IMR-90 (cell line): ENCODE measurements at regions not wholly inside any gene's neighbourhood (a gene's known extent, or its start where the extent isn't known, plus 50 kb on each side); places are given as distances from the start of the nearest gene placed in this dataset.

ENCODE experiments used
- ATAC-seq: fragments of 200-7000 bp; cut with Tn5 transposase; 2 replicates; pipeline ENCODE4 v1.9.1; 2020; ENCODE audit warnings: low read depth, mild to moderate bottlenecking, moderate library complexity
- BruUV-seq: library from RNA; stranded (reverse); fragments of 400-500 nt; replicated peaks from 2 replicates; lab custom pipeline; 2021; lab: Mats Ljungman, UMichigan
- CTCF ChIA-PET: fragments of 300-600 bp; formaldehyde crosslinking; extraction: SDS; loops from one replicate; lab custom pipeline; 2021; ENCODE audit warnings: antibody characterized with exemption; lab: Yijun Ruan, JAX
- POLR2A ChIA-PET: fragments of 300-600 bp; sonication (Branson Sonifier 250); formaldehyde crosslinking; loops from one replicate; lab custom pipeline; 2022; ENCODE audit warnings: antibody characterized with exemption; ENCODE audit not compliant: unreplicated experiment; lab: Charles Lee
- DNase-seq: peaks from one replicate; pipeline ENCODE4 v3.0.0; 2013
- H2AFZ ChIP-seq: replicated peaks from 2 replicates; pipeline ENCODE3; 2013; ENCODE audit warnings: low read length, mild to moderate bottlenecking; ENCODE audit not compliant: poor library complexity
- H2AK5ac ChIP-seq: 2 replicates; pipeline ENCODE4 v1.6.1; 2013; ENCODE audit warnings: low read depth, low read length, inconsistent platforms
- H2AK9ac ChIP-seq: replicated peaks from 2 replicates; pipeline ENCODE3; 2013; ENCODE audit warnings: mild to moderate bottlenecking, low read depth, low read length, moderate library complexity; ENCODE audit not compliant: poor library complexity
- H2BK120ac ChIP-seq: 2 replicates; pipeline ENCODE4 v1.6.1; 2013; ENCODE audit warnings: low read depth, low read length, inconsistent platforms
- H2BK15ac ChIP-seq: 3 replicates; pipeline ENCODE4 v1.6.1; 2013; ENCODE audit warnings: low read depth, low read length, inconsistent platforms
- H2BK20ac ChIP-seq: 2 replicates; pipeline ENCODE4 v1.6.1; 2013; ENCODE audit warnings: low read depth, mild to moderate bottlenecking, inconsistent platforms, low read length, moderate library complexity
- H2BK5ac ChIP-seq: 2 replicates; pipeline ENCODE4 v1.6.1; 2013; ENCODE audit warnings: mild to moderate bottlenecking, low read depth, low read length, inconsistent platforms; ENCODE audit not compliant: poor library complexity, severe bottlenecking
- H3K14ac ChIP-seq: replicated peaks from 2 replicates; pipeline ENCODE4 v1.6.1; 2013; ENCODE audit warnings: low read depth, low read length, inconsistent platforms
- H3K18ac ChIP-seq: 2 replicates; pipeline ENCODE4 v1.6.1; 2013; ENCODE audit warnings: low read depth, low read length, control low read depth
- H3K23ac ChIP-seq: 2 replicates; pipeline ENCODE4 v1.6.1; 2013; ENCODE audit warnings: low read depth, low read length, inconsistent platforms
- H3K27ac ChIP-seq: 2 replicates; pipeline ENCODE4 v1.5.1; 2013; ENCODE audit warnings: mild to moderate bottlenecking, control low read depth, low read length; ENCODE audit not compliant: insufficient read depth
- H3K27me3 ChIP-seq: 2 replicates; pipeline ENCODE4 v1.6.1; 2013; ENCODE audit warnings: low read length; ENCODE audit not compliant: control insufficient read depth, insufficient read depth
- H3K36me3 ChIP-seq: 2 replicates; pipeline ENCODE4 v1.6.1; 2013; ENCODE audit warnings: low read length, mixed read lengths; ENCODE audit not compliant: control insufficient read depth, insufficient read depth
- H3K4ac ChIP-seq: 2 replicates; pipeline ENCODE4 v1.6.1; 2013; ENCODE audit warnings: low read depth, low read length, inconsistent platforms
- H3K4me1 ChIP-seq: 2 replicates; pipeline ENCODE4 v1.6.1; 2013; ENCODE audit warnings: low read length, mixed read lengths; ENCODE audit not compliant: control insufficient read depth, insufficient read depth
- H3K4me2 ChIP-seq: 2 replicates; pipeline ENCODE4 v1.6.1; 2013; ENCODE audit warnings: low read depth, mild to moderate bottlenecking, control low read depth, low read length, moderate library complexity
- H3K4me3 ChIP-seq: 2 replicates; pipeline ENCODE4 v1.5.1; 2013; ENCODE audit warnings: low read depth, mild to moderate bottlenecking, control low read depth, low read length, moderate library complexity; ENCODE audit not compliant: insufficient read depth
- H3K56ac ChIP-seq: 2 replicates; pipeline ENCODE4 v1.6.1; 2013; ENCODE audit warnings: low read length, inconsistent platforms; ENCODE audit not compliant: insufficient read depth; ENCODE audit errors: extremely low read depth
- H3K79me1 ChIP-seq, 2 experiments: 2 replicates each; pipeline ENCODE4 v1.6.1; 2013; ENCODE audit warnings: low read length in 2 of 2, inconsistent platforms in 1 of 2, low read depth in 1 of 2
- H3K9ac ChIP-seq: 2 replicates; pipeline ENCODE4 v1.6.1; 2013; ENCODE audit warnings: low read depth, low read length, control low read depth
- H3K9me1 ChIP-seq: 2 replicates; pipeline ENCODE4 v1.6.1; 2013; ENCODE audit warnings: low read length, inconsistent platforms; ENCODE audit not compliant: insufficient read depth
- H3K9me3 ChIP-seq: 2 replicates; pipeline ENCODE4 v1.6.1; 2013; ENCODE audit warnings: low read length; ENCODE audit not compliant: control insufficient read depth, insufficient read depth
- H4K20me1 ChIP-seq: 2 replicates; pipeline ENCODE4 v1.6.1; 2013; ENCODE audit warnings: low read length, inconsistent platforms; ENCODE audit not compliant: insufficient read depth
- H4K5ac ChIP-seq: 2 replicates; pipeline ENCODE4 v1.6.1; 2013; ENCODE audit warnings: mild to moderate bottlenecking, low read depth, low read length, control low read depth
- H4K8ac ChIP-seq, 2 experiments: 2 replicates each; pipeline ENCODE4 v1.6.1; 2013; ENCODE audit warnings: low read depth in 2 of 2, low read length in 2 of 2, control low read depth in 1 of 2, inconsistent platforms in 1 of 2
- H4K91ac ChIP-seq: 2 replicates; pipeline ENCODE4 v1.6.1; 2013; ENCODE audit warnings: low read depth, low read length, inconsistent platforms; ENCODE audit not compliant: insufficient read depth
- BHLHE40 ChIP-seq: fragments of 150-350 bp; IDR thresholded peaks from 2 replicates; pipeline ENCODE4 v1.6.1; 2016; ENCODE audit warnings: mild to moderate bottlenecking, low read depth, low read length
- CEBPB ChIP-seq: IDR thresholded peaks from 2 replicates; pipeline ENCODE4 v1.6.1; 2012; ENCODE audit warnings: low read depth, low read length, improper control_type of control experiment
- CHD1 ChIP-seq: IDR thresholded peaks from 2 replicates; pipeline ENCODE4 v1.6.1; 2012; ENCODE audit warnings: low read depth, low read length, improper control_type of control experiment
- FOS ChIP-seq: fragments of 150-350 bp; IDR thresholded peaks from 2 replicates; pipeline ENCODE4 v1.6.1; 2016; ENCODE audit warnings: low read depth, low read length
- MAFK ChIP-seq: IDR thresholded peaks from 2 replicates; pipeline ENCODE4 v1.6.1; 2012; ENCODE audit warnings: low read depth, low read length, improper control_type of control experiment
- MXI1 ChIP-seq: IDR thresholded peaks from 2 replicates; pipeline ENCODE4 v1.6.1; 2012; ENCODE audit warnings: low read depth, mild to moderate bottlenecking, low read length, moderate library complexity, borderline replicate concordance
- NFE2L2 ChIP-seq: fragments of 150-350 bp; IDR thresholded peaks from 2 replicates; pipeline ENCODE4 v1.6.1; 2016; ENCODE audit warnings: low read depth, mild to moderate bottlenecking, low read length
- POLR2A ChIP-seq: IDR thresholded peaks from 2 replicates; pipeline ENCODE4 v1.6.1; 2012; ENCODE audit warnings: mild to moderate bottlenecking, low read depth, low read length
- RAD21 ChIP-seq: IDR thresholded peaks from 2 replicates; pipeline ENCODE4 v1.6.1; 2012; ENCODE audit warnings: low read length, improper control_type of control experiment
- RCOR1 ChIP-seq: IDR thresholded peaks from 2 replicates; pipeline ENCODE4 v1.6.1; 2012; ENCODE audit warnings: mild to moderate bottlenecking, low read length, improper control_type of control experiment; ENCODE audit not compliant: insufficient replicate concordance
- RFX5 ChIP-seq: IDR thresholded peaks from 2 replicates; pipeline ENCODE4 v1.8.0; 2012; ENCODE audit warnings: low read depth, mild to moderate bottlenecking, low read length, moderate library complexity
- SMC3 ChIP-seq: fragments of 150-350 bp; IDR thresholded peaks from 2 replicates; pipeline ENCODE4 v1.6.1; 2016; ENCODE audit warnings: low read depth, mild to moderate bottlenecking, antibody characterized with exemption, low read length, moderate library complexity
- dilution Hi-C: fragments of 300-500 bp; cut with HindIII; formaldehyde crosslinking; loops from one replicate; pipeline ENCODE4 v1.14.3; 2018; ENCODE audit warnings: low sequenced_read_pairs; ENCODE audit not compliant: unreplicated experiment
- in situ Hi-C: fragments of 300-500 bp; cut with MboI; formaldehyde crosslinking; loops from 3 replicates; pipeline ENCODE4 v1.14.3; 2019; ENCODE audit warnings: low sequenced_read_pairs, inconsistent platforms, mixed read lengths
- intact Hi-C: fragments of 100-400 bp; cut with micrococcal nuclease; formaldehyde crosslinking; loops from 2 replicates; pipeline ENCODE4 v1.10.0; 2022
- TF ChIP-seq, protein P1 (sequence below): fragments of 150-350 bp; IDR thresholded peaks from 2 replicates; pipeline ENCODE4 v1.6.1; 2017; ENCODE audit warnings: mild to moderate bottlenecking, antibody characterized with exemption, low read length, low read depth
- TF ChIP-seq, protein P2 (sequence below): fragments of 150-350 bp; IDR thresholded peaks from 2 replicates; pipeline ENCODE4 v1.6.1; 2016; ENCODE audit warnings: low read depth, mild to moderate bottlenecking, low read length, moderate library complexity, borderline replicate concordance
- TF ChIP-seq, protein P3 (sequence below): conservative IDR thresholded peaks from 2 replicates; pipeline ENCODE4 v1.5.1; 2012; ENCODE audit warnings: mild to moderate bottlenecking, low read depth, low read length, improper control_type of control experiment

GRCh38 chr5:2863133-2863532 lies 111.7 kb upstream of the IRX2 start:
- no peak overlapping the region for H3K23ac ChIP-seq
- H2AFZ ChIP-seq: no peak overlapping the region
- no peak overlapping the region for H2AK9ac ChIP-seq
- H3K18ac ChIP-seq: no peak overlapping the region
- no peak overlapping the region for H3K4ac ChIP-seq
- no peaks in the 10 kb centered on the region for H3K79me1 ChIP-seq
- POLR2A ChIA-PET: no interaction called here
- H2BK120ac ChIP-seq: no peak overlapping the region
- no peaks in the 10 kb centered on the region for H3K9me1 ChIP-seq
- in situ Hi-C loops (no loop called here), intact Hi-C loops (no loop called here), dilution Hi-C loops (no loop called here)
- peaks cover 38% of the 10 kb centered on the region for H3K9me3 ChIP-seq
- H3K4me1 ChIP-seq: no peaks in the 10 kb centered on the region
- BruUV-seq: no TSS peak
- no peak overlapping the region for H2BK20ac ChIP-seq
- H4K20me1 ChIP-seq: no peaks in the 10 kb centered on the region
- no peak for DNase-seq
- ATAC-seq: no peak
- no peak overlapping the region for H4K8ac ChIP-seq
- H3K27me3 ChIP-seq: no peaks in the 10 kb centered on the region
- no peak overlapping the region for H3K14ac ChIP-seq
- TF ChIP-seq RAD21: no peak
- no peak for TF ChIP-seq CEBPB
- TF ChIP-seq, protein P1, sequence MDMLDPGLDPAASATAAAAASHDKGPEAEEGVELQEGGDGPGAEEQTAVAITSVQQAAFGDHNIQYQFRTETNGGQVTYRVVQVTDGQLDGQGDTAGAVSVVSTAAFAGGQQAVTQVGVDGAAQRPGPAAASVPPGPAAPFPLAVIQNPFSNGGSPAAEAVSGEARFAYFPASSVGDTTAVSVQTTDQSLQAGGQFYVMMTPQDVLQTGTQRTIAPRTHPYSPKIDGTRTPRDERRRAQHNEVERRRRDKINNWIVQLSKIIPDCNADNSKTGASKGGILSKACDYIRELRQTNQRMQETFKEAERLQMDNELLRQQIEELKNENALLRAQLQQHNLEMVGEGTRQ: no peak
- TF ChIP-seq NFE2L2: no peak
- no peak for TF ChIP-seq CHD1
- TF ChIP-seq, protein P2, sequence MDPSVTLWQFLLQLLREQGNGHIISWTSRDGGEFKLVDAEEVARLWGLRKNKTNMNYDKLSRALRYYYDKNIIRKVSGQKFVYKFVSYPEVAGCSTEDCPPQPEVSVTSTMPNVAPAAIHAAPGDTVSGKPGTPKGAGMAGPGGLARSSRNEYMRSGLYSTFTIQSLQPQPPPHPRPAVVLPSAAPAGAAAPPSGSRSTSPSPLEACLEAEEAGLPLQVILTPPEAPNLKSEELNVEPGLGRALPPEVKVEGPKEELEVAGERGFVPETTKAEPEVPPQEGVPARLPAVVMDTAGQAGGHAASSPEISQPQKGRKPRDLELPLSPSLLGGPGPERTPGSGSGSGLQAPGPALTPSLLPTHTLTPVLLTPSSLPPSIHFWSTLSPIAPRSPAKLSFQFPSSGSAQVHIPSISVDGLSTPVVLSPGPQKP: no peak
- TF ChIP-seq SMC3: no peak
- no peak for TF ChIP-seq POLR2A
- TF ChIP-seq MXI1: no peak
- no peak for TF ChIP-seq MAFK
- TF ChIP-seq RCOR1: no peak
- no peak for TF ChIP-seq RFX5
- no peak for TF ChIP-seq FOS
- TF ChIP-seq, protein P3, sequence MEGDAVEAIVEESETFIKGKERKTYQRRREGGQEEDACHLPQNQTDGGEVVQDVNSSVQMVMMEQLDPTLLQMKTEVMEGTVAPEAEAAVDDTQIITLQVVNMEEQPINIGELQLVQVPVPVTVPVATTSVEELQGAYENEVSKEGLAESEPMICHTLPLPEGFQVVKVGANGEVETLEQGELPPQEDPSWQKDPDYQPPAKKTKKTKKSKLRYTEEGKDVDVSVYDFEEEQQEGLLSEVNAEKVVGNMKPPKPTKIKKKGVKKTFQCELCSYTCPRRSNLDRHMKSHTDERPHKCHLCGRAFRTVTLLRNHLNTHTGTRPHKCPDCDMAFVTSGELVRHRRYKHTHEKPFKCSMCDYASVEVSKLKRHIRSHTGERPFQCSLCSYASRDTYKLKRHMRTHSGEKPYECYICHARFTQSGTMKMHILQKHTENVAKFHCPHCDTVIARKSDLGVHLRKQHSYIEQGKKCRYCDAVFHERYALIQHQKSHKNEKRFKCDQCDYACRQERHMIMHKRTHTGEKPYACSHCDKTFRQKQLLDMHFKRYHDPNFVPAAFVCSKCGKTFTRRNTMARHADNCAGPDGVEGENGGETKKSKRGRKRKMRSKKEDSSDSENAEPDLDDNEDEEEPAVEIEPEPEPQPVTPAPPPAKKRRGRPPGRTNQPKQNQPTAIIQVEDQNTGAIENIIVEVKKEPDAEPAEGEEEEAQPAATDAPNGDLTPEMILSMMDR: no peak
- no peak for TF ChIP-seq BHLHE40
- no peak overlapping the region for H3K56ac ChIP-seq
- no peak overlapping the region for H3K4me2 ChIP-seq
- CTCF ChIA-PET: no interaction called here
- no peak overlapping the region for H2BK15ac ChIP-seq
- H3K27ac ChIP-seq: no peak overlapping the region
- no peak overlapping the region for H2AK5ac ChIP-seq
- H3K4me3 ChIP-seq: no peak overlapping the region
- no peak overlapping the region for H4K5ac ChIP-seq
- H2BK5ac ChIP-seq: no peak overlapping the region
- no peak overlapping the region for H3K9ac ChIP-seq
- no peak overlapping the region for H4K91ac ChIP-seq
- no peaks in the 10 kb centered on the region for H3K36me3 ChIP-seq
